ENCODE measurements at regions not wholly inside any gene's neighbourhood (a gene's known extent, or its start where the extent isn't known, plus 50 kb on each side); places are given as distances from the start of the nearest gene placed in this dataset.

GRCh38 chrX:40895246-40895645 lies 159.9 kb upstream of the MED14 start:
- no peak overlapping the region for H2AK5ac ChIP-seq (ENCODE audit: low read depth, low read length)
- no peak overlapping the region for H2BK5ac ChIP-seq (ENCODE audit: low read depth, low read length)
- H3K9me3 ChIP-seq (ENCODE audit: insufficient read depth in 2 of 2, low read depth in 1 of 2, low read length in 1 of 2): no peaks in the 10 kb centered on the region; a peak in 1 of 4 replicates
- no peak overlapping the region for H3K4ac ChIP-seq (replicated peaks; ENCODE audit: insufficient read length, low read depth, low read length)
- no peak overlapping the region for H4K5ac ChIP-seq (ENCODE audit: insufficient read length, low read depth, low read length)
- no peaks in the 10 kb centered on the region for H3K79me1 ChIP-seq (ENCODE audit: low read depth, low read length)
- H3K36me3 ChIP-seq (ENCODE audit: control insufficient read depth in 2 of 4, insufficient read depth in 4 of 4, low read length in 3 of 4): no peaks in the 10 kb centered on the region
- H3K27me3 ChIP-seq (replicated peaks in 1 of 4; ENCODE audit: control insufficient read depth in 3 of 4, extremely low read depth in 1 of 4, insufficient read depth in 3 of 4, low read length in 3 of 4): no peaks in the 10 kb centered on the region
- H3K4me1 ChIP-seq (replicated peaks in 1 of 4; ENCODE audit: control insufficient read depth in 3 of 4, insufficient read depth in 4 of 4, low read length in 3 of 4): peaks cover 0 to 7% (median 3%) of the 10 kb centered on the region in 4 experiments; a peak in 1 of 7 replicates
- no peak for DNase-seq (ENCODE audit: low read depth in 1 of 2, low spot score in 2 of 2)
- no peak overlapping the region for H3K18ac ChIP-seq (ENCODE audit: extremely low read depth, low read length)
- H3K9ac ChIP-seq (replicated peaks in 1 of 4; ENCODE audit: extremely low read depth in 1 of 4, low read depth in 3 of 4, low read length in 3 of 4): no peak overlapping the region
- no peak overlapping the region for H2BK12ac ChIP-seq (ENCODE audit: low read depth, low read length)
- TF ChIP-seq CHD1 (IDR thresholded peaks at IDR 0.05; ENCODE audit: low read depth, low read length): no peak
- TF ChIP-seq FOSL1 (IDR thresholded peaks at IDR 0.05; ENCODE audit: insufficient read depth, low read depth, low read length): no peak
- no peak for TF ChIP-seq TAF1 (IDR thresholded peaks at IDR 0.05; ENCODE audit: low read depth, low read length)
- no peak overlapping the region for H3K23ac ChIP-seq (ENCODE audit: insufficient read length)
- no peak overlapping the region for H2BK120ac ChIP-seq (replicated peaks; ENCODE audit: low read depth, low read length)
- H3K4me3 ChIP-seq (ENCODE audit: extremely low read depth in 1 of 4, insufficient read depth in 2 of 4, low read depth in 3 of 4, low read length in 4 of 4): no peak overlapping the region
- POLR2A ChIA-PET (ENCODE audit: partially characterized antibody): no interaction called here
- no peak overlapping the region for H4K91ac ChIP-seq (replicated peaks; ENCODE audit: insufficient read length, low read length)
- H4K20me1 ChIP-seq (replicated peaks in 1 of 2; ENCODE audit: control insufficient read depth in 1 of 2, insufficient read depth in 2 of 2, low read length in 2 of 2): no peaks in the 10 kb centered on the region
- CTCF ChIA-PET (ENCODE audit: partially characterized antibody): no interaction called here
- H2BK20ac ChIP-seq (ENCODE audit: low read length): no peak overlapping the region
- no peak overlapping the region for H3K4me2 ChIP-seq (ENCODE audit: insufficient read depth in 1 of 2, low read depth in 2 of 2, low read length in 2 of 2)
- WGBS, 2 experiments (ENCODE audit: extremely low coverage in 1 of 2, insufficient coverage in 1 of 2, insufficient read length in 1 of 2, insufficient replicate concordance in 2 of 2, low coverage in 1 of 2, low lambda C conversion rate in 2 of 2, missing lambda C conversion rate in 1 of 2): 96% methylated on average over 3 of the region's 3 CpGs; no CpG with 5 or more reads in 1 of the 2 experiments
- no peak overlapping the region for H2AFZ ChIP-seq (ENCODE audit: low read length)
- H2BK15ac ChIP-seq (ENCODE audit: low read length): no peak overlapping the region
- no peak for FAIRE-seq
- H3K14ac ChIP-seq (ENCODE audit: insufficient read length): no peak overlapping the region
- H3K79me2 ChIP-seq (ENCODE audit: control insufficient read depth in 1 of 2, insufficient read depth in 2 of 2, low read length in 2 of 2): no peaks in the 10 kb centered on the region
- no peak overlapping the region for H3K56ac ChIP-seq (replicated peaks; ENCODE audit: insufficient read length, low read depth, low read length)
- no peak overlapping the region for H4K8ac ChIP-seq (ENCODE audit: extremely low read depth, insufficient read depth, low read length)
- no peak overlapping the region for H3K27ac ChIP-seq (ENCODE audit: low read depth, low read length)
- no peaks in the 10 kb centered on the region for H3K23me2 ChIP-seq (ENCODE audit: low read depth, low read length)

All from H1 (cell line).